HepG2 (cell line): ENCODE measurements at regions not wholly inside any gene's neighbourhood (a gene's known extent, or its start where the extent isn't known, plus 50 kb on each side); places are given as distances from the start of the nearest gene placed in this dataset.

Experiments used
- ELF1 ChIP-seq: sonication (generic); formaldehyde crosslinking; IDR thresholded peaks from 2 replicates; pipeline ENCODE4 v1.4.0; 2020; ENCODE audit warnings: missing genetic modification reagents
- HCFC1 ChIP-seq: fragments of 150-350 bp; IDR thresholded peaks from 2 replicates; pipeline ENCODE4 v1.6.1; 2014; ENCODE audit warnings: low read depth, low read length
- NFIC ChIP-seq: IDR thresholded peaks from 2 replicates; pipeline ENCODE4 v1.6.1; 2012; ENCODE audit warnings: mild to moderate bottlenecking, low read length, inconsistent platforms
- ZNF616 ChIP-seq: sonication (generic); formaldehyde crosslinking; IDR thresholded peaks from 2 replicates; pipeline ENCODE4 v1.5.0; 2020; ENCODE audit warnings: low read depth, mild to moderate bottlenecking, missing genetic modification reagents

DNA sequence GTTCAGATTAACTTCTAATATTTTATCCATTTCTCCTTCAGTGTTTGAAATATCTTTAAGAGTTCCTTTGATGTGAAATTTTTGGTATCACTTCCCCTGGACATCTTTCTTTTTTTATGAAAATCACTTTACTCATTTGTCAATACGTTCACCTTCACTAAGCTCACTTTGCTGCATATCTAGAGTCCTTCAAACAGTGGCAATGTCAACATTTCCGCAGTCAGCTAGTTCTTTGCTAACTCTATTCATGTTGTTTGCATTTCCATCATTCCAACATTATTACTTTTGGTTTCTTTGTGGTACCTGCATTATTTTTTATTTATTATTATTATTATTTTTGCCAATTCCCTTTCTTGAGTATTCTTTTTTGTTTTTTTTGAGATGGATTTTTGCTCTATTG, 203.0 kb downstream of the GPAT3 start:
- TF ChIP-seq NFIC (no peak), ELF1 (no peak), HCFC1 (no peak), ZNF616 (CRISPR knock-in tag) (no peak)
